ENCODE measurements at regions not wholly inside any gene's neighbourhood (a gene's known extent, or its start where the extent isn't known, plus 50 kb on each side); places are given as distances from the start of the nearest gene placed in this dataset.

DNA sequence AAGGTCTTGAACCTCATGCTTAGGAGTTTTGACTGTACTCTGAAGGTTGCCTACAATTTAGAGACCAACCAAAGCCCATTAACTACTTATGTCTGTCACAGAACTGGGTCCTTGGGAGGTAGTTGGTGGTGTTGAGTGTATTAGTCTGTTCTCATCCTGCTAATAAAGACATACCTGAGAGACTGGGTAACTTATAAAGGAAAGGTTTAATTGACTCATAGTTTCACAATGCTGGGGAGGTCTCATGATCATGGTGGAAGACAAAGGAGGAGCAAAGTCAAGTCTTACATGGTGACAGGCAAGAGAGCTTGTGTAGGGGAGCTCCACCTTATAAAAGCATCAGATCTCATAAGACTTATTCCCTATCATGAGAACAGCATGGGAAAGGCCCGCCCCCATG is 319.6 kb upstream of the ZMIZ1 start:
- TF ChIP-seq, protein P1, sequence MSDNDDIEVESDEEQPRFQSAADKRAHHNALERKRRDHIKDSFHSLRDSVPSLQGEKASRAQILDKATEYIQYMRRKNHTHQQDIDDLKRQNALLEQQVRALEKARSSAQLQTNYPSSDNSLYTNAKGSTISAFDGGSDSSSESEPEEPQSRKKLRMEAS (IDR thresholded peaks at IDR 0.05), result no peak
- TF ChIP-seq CEBPB (IDR thresholded peaks at IDR 0.05), result no peak
- TF ChIP-seq EP300 (IDR thresholded peaks at IDR 0.05; ENCODE audit: borderline replicate concordance), result no peak
- no peak for TF ChIP-seq FOXM1 (IDR thresholded peaks at IDR 0.05; ENCODE audit: borderline replicate concordance, low read depth)
- TF ChIP-seq YY1 (IDR thresholded peaks at IDR 0.05; ENCODE audit: low read depth), result no peak
- TF ChIP-seq, protein P2, sequence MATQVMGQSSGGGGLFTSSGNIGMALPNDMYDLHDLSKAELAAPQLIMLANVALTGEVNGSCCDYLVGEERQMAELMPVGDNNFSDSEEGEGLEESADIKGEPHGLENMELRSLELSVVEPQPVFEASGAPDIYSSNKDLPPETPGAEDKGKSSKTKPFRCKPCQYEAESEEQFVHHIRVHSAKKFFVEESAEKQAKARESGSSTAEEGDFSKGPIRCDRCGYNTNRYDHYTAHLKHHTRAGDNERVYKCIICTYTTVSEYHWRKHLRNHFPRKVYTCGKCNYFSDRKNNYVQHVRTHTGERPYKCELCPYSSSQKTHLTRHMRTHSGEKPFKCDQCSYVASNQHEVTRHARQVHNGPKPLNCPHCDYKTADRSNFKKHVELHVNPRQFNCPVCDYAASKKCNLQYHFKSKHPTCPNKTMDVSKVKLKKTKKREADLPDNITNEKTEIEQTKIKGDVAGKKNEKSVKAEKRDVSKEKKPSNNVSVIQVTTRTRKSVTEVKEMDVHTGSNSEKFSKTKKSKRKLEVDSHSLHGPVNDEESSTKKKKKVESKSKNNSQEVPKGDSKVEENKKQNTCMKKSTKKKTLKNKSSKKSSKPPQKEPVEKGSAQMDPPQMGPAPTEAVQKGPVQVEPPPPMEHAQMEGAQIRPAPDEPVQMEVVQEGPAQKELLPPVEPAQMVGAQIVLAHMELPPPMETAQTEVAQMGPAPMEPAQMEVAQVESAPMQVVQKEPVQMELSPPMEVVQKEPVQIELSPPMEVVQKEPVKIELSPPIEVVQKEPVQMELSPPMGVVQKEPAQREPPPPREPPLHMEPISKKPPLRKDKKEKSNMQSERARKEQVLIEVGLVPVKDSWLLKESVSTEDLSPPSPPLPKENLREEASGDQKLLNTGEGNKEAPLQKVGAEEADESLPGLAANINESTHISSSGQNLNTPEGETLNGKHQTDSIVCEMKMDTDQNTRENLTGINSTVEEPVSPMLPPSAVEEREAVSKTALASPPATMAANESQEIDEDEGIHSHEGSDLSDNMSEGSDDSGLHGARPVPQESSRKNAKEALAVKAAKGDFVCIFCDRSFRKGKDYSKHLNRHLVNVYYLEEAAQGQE (IDR thresholded peaks at IDR 0.05; ENCODE audit: low read depth), result no peak
- no peak for TF ChIP-seq EGR1 (IDR thresholded peaks at IDR 0.05)
- TF ChIP-seq, protein P3, sequence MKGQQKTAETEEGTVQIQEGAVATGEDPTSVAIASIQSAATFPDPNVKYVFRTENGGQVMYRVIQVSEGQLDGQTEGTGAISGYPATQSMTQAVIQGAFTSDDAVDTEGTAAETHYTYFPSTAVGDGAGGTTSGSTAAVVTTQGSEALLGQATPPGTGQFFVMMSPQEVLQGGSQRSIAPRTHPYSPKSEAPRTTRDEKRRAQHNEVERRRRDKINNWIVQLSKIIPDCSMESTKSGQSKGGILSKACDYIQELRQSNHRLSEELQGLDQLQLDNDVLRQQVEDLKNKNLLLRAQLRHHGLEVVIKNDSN (IDR thresholded peaks at IDR 0.05), result no peak
- TF ChIP-seq TAF1 (IDR thresholded peaks at IDR 0.05; ENCODE audit: low read depth), result no peak

Data from Ishikawa (cell line).